ENCODE measurements at regions not wholly inside any gene's neighbourhood (a gene's known extent, or its start where the extent isn't known, plus 50 kb on each side); places are given as distances from the start of the nearest gene placed in this dataset.

- TF ChIP-seq, protein P1, sequence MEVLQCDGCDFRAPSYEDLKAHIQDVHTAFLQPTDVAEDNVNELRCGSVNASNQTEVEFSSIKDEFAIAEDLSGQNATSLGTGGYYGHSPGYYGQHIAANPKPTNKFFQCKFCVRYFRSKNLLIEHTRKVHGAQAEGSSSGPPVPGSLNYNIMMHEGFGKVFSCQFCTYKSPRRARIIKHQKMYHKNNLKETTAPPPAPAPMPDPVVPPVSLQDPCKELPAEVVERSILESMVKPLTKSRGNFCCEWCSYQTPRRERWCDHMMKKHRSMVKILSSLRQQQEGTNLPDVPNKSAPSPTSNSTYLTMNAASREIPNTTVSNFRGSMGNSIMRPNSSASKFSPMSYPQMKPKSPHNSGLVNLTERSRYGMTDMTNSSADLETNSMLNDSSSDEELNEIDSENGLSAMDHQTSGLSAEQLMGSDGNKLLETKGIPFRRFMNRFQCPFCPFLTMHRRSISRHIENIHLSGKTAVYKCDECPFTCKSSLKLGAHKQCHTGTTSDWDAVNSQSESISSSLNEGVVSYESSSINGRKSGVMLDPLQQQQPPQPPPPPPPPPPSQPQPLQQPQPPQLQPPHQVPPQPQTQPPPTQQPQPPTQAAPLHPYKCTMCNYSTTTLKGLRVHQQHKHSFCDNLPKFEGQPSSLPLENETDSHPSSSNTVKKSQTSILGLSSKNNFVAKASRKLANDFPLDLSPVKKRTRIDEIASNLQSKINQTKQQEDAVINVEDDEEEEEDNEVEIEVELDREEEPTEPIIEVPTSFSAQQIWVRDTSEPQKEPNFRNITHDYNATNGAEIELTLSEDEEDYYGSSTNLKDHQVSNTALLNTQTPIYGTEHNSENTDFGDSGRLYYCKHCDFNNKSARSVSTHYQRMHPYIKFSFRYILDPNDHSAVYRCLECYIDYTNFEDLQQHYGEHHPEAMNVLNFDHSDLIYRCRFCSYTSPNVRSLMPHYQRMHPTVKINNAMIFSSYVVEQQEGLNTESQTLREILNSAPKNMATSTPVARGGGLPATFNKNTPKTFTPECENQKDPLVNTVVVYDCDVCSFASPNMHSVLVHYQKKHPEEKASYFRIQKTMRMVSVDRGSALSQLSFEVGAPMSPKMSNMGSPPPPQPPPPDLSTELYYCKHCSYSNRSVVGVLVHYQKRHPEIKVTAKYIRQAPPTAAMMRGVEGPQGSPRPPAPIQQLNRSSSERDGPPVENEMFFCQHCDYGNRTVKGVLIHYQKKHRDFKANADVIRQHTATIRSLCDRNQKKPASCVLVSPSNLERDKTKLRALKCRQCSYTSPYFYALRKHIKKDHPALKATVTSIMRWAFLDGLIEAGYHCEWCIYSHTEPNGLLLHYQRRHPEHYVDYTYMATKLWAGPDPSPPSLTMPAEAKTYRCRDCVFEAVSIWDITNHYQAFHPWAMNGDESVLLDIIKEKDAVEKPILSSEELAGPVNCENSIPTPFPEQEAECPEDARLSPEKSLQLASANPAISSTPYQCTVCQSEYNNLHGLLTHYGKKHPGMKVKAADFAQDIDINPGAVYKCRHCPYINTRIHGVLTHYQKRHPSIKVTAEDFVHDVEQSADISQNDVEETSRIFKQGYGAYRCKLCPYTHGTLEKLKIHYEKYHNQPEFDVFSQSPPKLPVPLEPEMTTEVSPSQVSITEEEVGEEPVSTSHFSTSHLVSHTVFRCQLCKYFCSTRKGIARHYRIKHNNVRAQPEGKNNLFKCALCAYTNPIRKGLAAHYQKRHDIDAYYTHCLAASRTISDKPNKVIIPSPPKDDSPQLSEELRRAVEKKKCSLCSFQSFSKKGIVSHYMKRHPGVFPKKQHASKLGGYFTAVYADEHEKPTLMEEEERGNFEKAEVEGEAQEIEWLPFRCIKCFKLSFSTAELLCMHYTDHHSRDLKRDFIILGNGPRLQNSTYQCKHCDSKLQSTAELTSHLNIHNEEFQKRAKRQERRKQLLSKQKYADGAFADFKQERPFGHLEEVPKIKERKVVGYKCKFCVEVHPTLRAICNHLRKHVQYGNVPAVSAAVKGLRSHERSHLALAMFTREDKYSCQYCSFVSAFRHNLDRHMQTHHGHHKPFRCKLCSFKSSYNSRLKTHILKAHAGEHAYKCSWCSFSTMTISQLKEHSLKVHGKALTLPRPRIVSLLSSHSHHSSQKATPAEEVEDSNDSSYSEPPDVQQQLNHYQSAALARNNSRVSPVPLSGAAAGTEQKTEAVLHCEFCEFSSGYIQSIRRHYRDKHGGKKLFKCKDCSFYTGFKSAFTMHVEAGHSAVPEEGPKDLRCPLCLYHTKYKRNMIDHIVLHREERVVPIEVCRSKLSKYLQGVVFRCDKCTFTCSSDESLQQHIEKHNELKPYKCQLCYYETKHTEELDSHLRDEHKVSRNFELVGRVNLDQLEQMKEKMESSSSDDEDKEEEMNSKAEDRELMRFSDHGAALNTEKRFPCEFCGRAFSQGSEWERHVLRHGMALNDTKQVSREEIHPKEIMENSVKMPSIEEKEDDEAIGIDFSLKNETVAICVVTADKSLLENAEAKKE (CRISPR knock-in tag; IDR thresholded peaks at IDR 0.05): no peak
- TF ChIP-seq EZH2 (IDR thresholded peaks at IDR 0.05; ENCODE audit: low read depth, unreplicated experiment) (no peak), JUNB (IDR thresholded peaks at IDR 0.05; ENCODE audit: unreplicated experiment) (no peak), STAT1 (IDR thresholded peaks at IDR 0.05; ENCODE audit: unreplicated experiment) (no peak), REST (IDR thresholded peaks at IDR 0.05; ENCODE audit: unreplicated experiment) (no peak)
Observed at GRCh38 chr16:10242916-10243315, 60.7 kb upstream of the GRIN2A start (continued).

DNA sequence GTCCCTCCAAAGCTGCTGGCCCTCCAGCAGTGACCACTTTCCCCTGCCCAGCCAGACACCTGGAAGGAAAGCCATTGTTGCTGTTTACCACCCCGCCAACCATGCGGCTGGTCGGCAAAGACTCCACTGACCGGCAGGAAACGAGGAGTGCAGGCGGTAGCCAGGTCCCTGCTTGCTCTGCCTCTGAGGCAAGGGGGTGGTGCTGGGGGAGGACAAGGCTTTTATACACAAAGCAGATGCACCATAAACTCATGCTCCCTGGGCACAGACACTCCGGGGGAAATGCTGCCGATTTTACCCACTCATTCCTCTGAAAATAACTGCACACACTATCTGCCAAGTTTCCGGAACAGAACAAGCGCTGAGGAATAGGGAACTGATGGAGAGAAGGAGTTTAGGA is 62.8 kb upstream of the GRIN2A start:
- peaks cover 5% of the 10 kb centered on the region; the same call in 2 of the 3 replicates for H3K4me1 Mint-ChIP-seq
- H3K27ac ChIP-seq (ENCODE audit: low read depth): no peak overlapping the region
- no peaks in the 10 kb centered on the region for H3K9me3 Mint-ChIP-seq
- H3K36me3 ChIP-seq (ENCODE audit: insufficient read depth): no peaks in the 10 kb centered on the region
- H3K79me2 ChIP-seq (replicated peaks; ENCODE audit: insufficient read depth): no peaks in the 10 kb centered on the region
- H3K4me3 ChIP-seq: no peak overlapping the region
- H3F3A ChIP-seq (replicated peaks; ENCODE audit: low read depth): no peaks in the 10 kb centered on the region
- no peaks in the 10 kb centered on the region for H3K4me1 ChIP-seq (ENCODE audit: insufficient read depth)
- no peak overlapping the region for H3K4me3 Mint-ChIP-seq
- ATAC-seq (no peak), DNase-seq (ENCODE audit: low spot score) (no peak)
- 0 out of 2 replicates have a peak, but pooled peaks cover 9% of the 10 kb centered on the region for H3K9me2 ChIP-seq (ENCODE audit: insufficient read depth)
- H2AFZ ChIP-seq: peak overlapping the region; percentile 66
- H3K27ac Mint-ChIP-seq: no peak overlapping the region
- H3K27me3 ChIP-seq (ENCODE audit: insufficient read depth): no peaks in the 10 kb centered on the region
- peaks cover 8% of the 10 kb centered on the region for H3K27me3 Mint-ChIP-seq (ENCODE audit: insufficient read depth, low read depth, poor library complexity)
- no peaks in the 10 kb centered on the region for H4K20me1 ChIP-seq (replicated peaks; ENCODE audit: insufficient read depth)
- no peaks in the 10 kb centered on the region for H3K36me3 Mint-ChIP-seq (ENCODE audit: low read depth)
- no peak overlapping the region for H3K4me2 ChIP-seq
- TF ChIP-seq ZNF331 (CRISPR knock-in tag; IDR thresholded peaks at IDR 0.05; ENCODE audit: low read depth) (no peak), ZNF114 (CRISPR knock-in tag; IDR thresholded peaks at IDR 0.05) (no peak)

Data from GM23338 (cell line).